ENCODE measurements at regions not wholly inside any gene's neighbourhood (a gene's known extent, or its start where the extent isn't known, plus 50 kb on each side); places are given as distances from the start of the nearest gene placed in this dataset.

- Histone ChIP-seq H3K9me3 (no peaks in the 10 kb centered on the region), H3K4me3 (no peak overlapping the region), H3K4me1 (no peaks in the 10 kb centered on the region), H3K36me3 (ENCODE audit: insufficient read depth in 1 of 2, low read depth in 1 of 2) (no peaks in the 10 kb centered on the region), H3K27ac (no peak overlapping the region), H3K27me3 (ENCODE audit: insufficient read depth in 3 of 3, low read length in 2 of 3) (no peaks in the 10 kb centered on the region)
- WGBS, 3 donors, result 91 to 93% (median 93%) methylated on average over 17 of the region's 17 CpGs
- intact Hi-C loops (cut with DNase I), result no loop called here
- DNase-seq (peak in 1 of 2 donors; percentile 23), ATAC-seq (no peak)
- no peak for TF ChIP-seq CTCF (IDR thresholded peaks at IDR 0.05)
These were observed 1177.2 kb downstream of the BRD1 start for GRCh38 chr22:48650323-48651035.

- no peaks in the 10 kb centered on the region for H3K9me3 ChIP-seq
- 86 to 90% (median 88%) methylated on average over 16 of the region's 16 CpGs for WGBS, 3 donors
- no peaks in the 10 kb centered on the region for H3K27me3 ChIP-seq (ENCODE audit: insufficient read depth in 3 of 3, low read length in 2 of 3)
- H3K4me3 ChIP-seq, result no peak overlapping the region
- DNase-seq (peak in 1 of 2 donors; percentile 50), ATAC-seq (no peak)
- intact Hi-C loops (cut with DNase I), result no loop called here
- H3K27ac ChIP-seq, result no peak overlapping the region
- no peaks in the 10 kb centered on the region for H3K4me1 ChIP-seq
- no peak for TF ChIP-seq CTCF (IDR thresholded peaks at IDR 0.05)
- no peaks in the 10 kb centered on the region for H3K36me3 ChIP-seq (ENCODE audit: insufficient read depth in 1 of 2, low read depth in 1 of 2)
These were observed 1178.2 kb downstream of the BRD1 start for GRCh38 chr22:48649466-48649865.

GRCh38 chr22:48649031-48649430 is 1178.6 kb downstream of the BRD1 start:
- WGBS, 3 donors, result 85 to 87% (median 87%) methylated on average over 9 of the region's 9 CpGs
- intact Hi-C loops (cut with DNase I), result no loop called here
- no peaks in the 10 kb centered on the region for H3K27me3 ChIP-seq (ENCODE audit: insufficient read depth in 3 of 3, low read length in 2 of 3)
- no peak for TF ChIP-seq CTCF (IDR thresholded peaks at IDR 0.05)
- H3K27ac ChIP-seq, result no peak overlapping the region
- no peak overlapping the region for H3K4me3 ChIP-seq
- no peaks in the 10 kb centered on the region for H3K9me3 ChIP-seq
- H3K4me1 ChIP-seq, result no peaks in the 10 kb centered on the region
- ATAC-seq (no peak), DNase-seq (peak in 1 of 2 donors; percentile 30)
- H3K36me3 ChIP-seq (ENCODE audit: insufficient read depth in 1 of 2, low read depth in 1 of 2), result no peaks in the 10 kb centered on the region

GRCh38 chr22:48647606-48648515 is 1179.8 kb downstream of the BRD1 start:
- no peak overlapping the region for H3K27ac ChIP-seq
- no peaks in the 10 kb centered on the region for H3K9me3 ChIP-seq
- no peaks in the 10 kb centered on the region for H3K36me3 ChIP-seq (ENCODE audit: insufficient read depth in 1 of 2, low read depth in 1 of 2)
- no peak for TF ChIP-seq CTCF (IDR thresholded peaks at IDR 0.05)
- DNase-seq, result peak in 1 of 2 donors; percentile 39
- H3K4me3 ChIP-seq, result no peak overlapping the region
- peaks cover 0 to 2% (median 0%) of the 10 kb centered on the region in 3 donors for H3K27me3 ChIP-seq (ENCODE audit: insufficient read depth in 3 of 3, low read length in 2 of 3)
- no peak for ATAC-seq
- no peaks in the 10 kb centered on the region for H3K4me1 ChIP-seq
- 88 to 93% (median 88%) methylated on average over 25 of the region's 25 CpGs for WGBS, 3 donors
- intact Hi-C loops (cut with DNase I), result no loop called here

Measured in psoas muscle (tissue), 7 donors.